CD4-positive, CD25-positive, alpha-beta regulatory T cell (primary cell): ENCODE measurements at regions not wholly inside any gene's neighbourhood (a gene's known extent, or its start where the extent isn't known, plus 50 kb on each side); places are given as distances from the start of the nearest gene placed in this dataset.
"Not testable (repeated sequence)": the region's sequence is repeated elsewhere in the genome, so short reads cannot be mapped to it uniquely, and the experiment has no call there.

ENCODE experiments used
- ATAC-seq, 2 donors: fragments of 150-1000 bp; cut with Tn5 transposase; one replicate each; pipeline ENCODE4 v1.10.0; 2021; ENCODE audit warnings: low read depth in 2 of 2, moderate number of reproducible peaks in 2 of 2, moderate library complexity in 1 of 2
- DNase-seq, 3 donors: peaks; one replicate each; pipeline versions ENCODE4 v3.0.0 to v3.0.0-alpha.2; 2012 to 2022; ENCODE audit warnings: mixed read lengths in 1 of 3
- H3K27ac ChIP-seq: one replicate; pipeline ENCODE4 v1.7.0; 2013; ENCODE audit warnings: mild to moderate bottlenecking, low read length; ENCODE audit not compliant: insufficient read depth, poor library complexity, severe bottlenecking
- H3K27me3 ChIP-seq: one replicate; pipeline ENCODE4 v1.7.0; 2013; ENCODE audit warnings: low read length; ENCODE audit not compliant: control insufficient read depth, insufficient read depth
- H3K36me3 ChIP-seq: one replicate; pipeline ENCODE4 v1.7.0; 2013; ENCODE audit warnings: mild to moderate bottlenecking, low read length, moderate library complexity; ENCODE audit not compliant: control insufficient read depth, insufficient read depth
- H3K4me1 ChIP-seq: 2 replicates; pipeline ENCODE4 v1.7.0; 2013; ENCODE audit warnings: mild to moderate bottlenecking, low read length; ENCODE audit not compliant: insufficient read depth, control insufficient read depth, poor library complexity, severe bottlenecking
- H3K4me3 ChIP-seq: one replicate; pipeline ENCODE4 v1.7.0; 2013; ENCODE audit warnings: low read depth, mild to moderate bottlenecking, low read length, moderate library complexity
- H3K9me3 ChIP-seq, 2 experiments: 1 replicate in 1 of 2; 2 replicates in 1 of 2; pipeline ENCODE4 v1.7.0; 2013; ENCODE audit warnings: low read length in 2 of 2, mild to moderate bottlenecking in 1 of 2, moderate library complexity in 1 of 2; ENCODE audit not compliant: control insufficient read depth in 2 of 2
- H3K27ac Mint-ChIP-seq, 3 donors: one replicate each; pipeline ENCODE4 v1.8.0; 2020 to 2022; ENCODE audit warnings: mild to moderate bottlenecking in 3 of 3, mixed read lengths in 3 of 3, moderate library complexity in 2 of 3
- H3K27me3 Mint-ChIP-seq: one replicate; pipeline ENCODE4 v1.8.0; 2022; ENCODE audit warnings: mild to moderate bottlenecking, mixed read lengths
- H3K36me3 Mint-ChIP-seq: one replicate; pipeline ENCODE4 v1.8.0; 2020; ENCODE audit warnings: mixed read lengths
- H3K4me1 Mint-ChIP-seq, 4 donors: one replicate each; pipeline ENCODE4 v1.8.0; 2020 to 2022; ENCODE audit warnings: mixed read lengths in 4 of 4, mild to moderate bottlenecking in 1 of 4
- H3K4me3 Mint-ChIP-seq, 4 donors: one replicate each; pipeline ENCODE4 v1.8.0; 2020 to 2022; ENCODE audit warnings: mild to moderate bottlenecking in 4 of 4, mixed read lengths in 4 of 4, moderate library complexity in 3 of 4
- H3K9me3 Mint-ChIP-seq, 7 donors: one replicate each; pipeline ENCODE4 v1.8.0; 2020 to 2022; ENCODE audit warnings: mixed read lengths in 7 of 7, mild to moderate bottlenecking in 3 of 7, moderate library complexity in 2 of 7

- DNase-seq = not testable (repeated sequence)
Observed at GRCh38 chr2:111428915-111429314, 308.2 kb downstream of the BCL2L11 start.

GRCh38 chr2:111429353-111429752 lies 308.6 kb downstream of the BCL2L11 start:
- Histone ChIP-seq H3K27ac (peak overlapping the region; percentile 33), H3K4me1 (peaks cover 15% of the 10 kb centered on the region)
- not testable (repeated sequence) for DNase-seq, H3K4me3 ChIP-seq, ATAC-seq, H3K27me3 Mint-ChIP-seq, H3K36me3 ChIP-seq, H3K27me3 ChIP-seq, H3K9me3 ChIP-seq, H3K27ac Mint-ChIP-seq, H3K4me3 Mint-ChIP-seq, H3K36me3 Mint-ChIP-seq, H3K9me3 Mint-ChIP-seq
- H3K4me1 Mint-ChIP-seq = peaks cover 0 to 24% (median 2%) of the 10 kb centered on the region in 4 donors

More at GRCh38 chr2:111428915-111429314, 308.2 kb downstream of the BCL2L11 start:
- ATAC-seq, H3K36me3 Mint-ChIP-seq, H3K9me3 ChIP-seq, H3K27ac Mint-ChIP-seq, H3K27me3 ChIP-seq, H3K27me3 Mint-ChIP-seq, H3K36me3 ChIP-seq, H3K9me3 Mint-ChIP-seq, H3K4me3 ChIP-seq: not testable (repeated sequence)
- peaks cover 15% of the 10 kb centered on the region for H3K4me1 ChIP-seq
- peak overlapping the region in 1 of 4 donors; percentile 16 for H3K4me3 Mint-ChIP-seq
- peak overlapping the region; percentile 33 for H3K27ac ChIP-seq
- peaks cover 0 to 24% (median 2%) of the 10 kb centered on the region in 4 donors for H3K4me1 Mint-ChIP-seq

DNA sequence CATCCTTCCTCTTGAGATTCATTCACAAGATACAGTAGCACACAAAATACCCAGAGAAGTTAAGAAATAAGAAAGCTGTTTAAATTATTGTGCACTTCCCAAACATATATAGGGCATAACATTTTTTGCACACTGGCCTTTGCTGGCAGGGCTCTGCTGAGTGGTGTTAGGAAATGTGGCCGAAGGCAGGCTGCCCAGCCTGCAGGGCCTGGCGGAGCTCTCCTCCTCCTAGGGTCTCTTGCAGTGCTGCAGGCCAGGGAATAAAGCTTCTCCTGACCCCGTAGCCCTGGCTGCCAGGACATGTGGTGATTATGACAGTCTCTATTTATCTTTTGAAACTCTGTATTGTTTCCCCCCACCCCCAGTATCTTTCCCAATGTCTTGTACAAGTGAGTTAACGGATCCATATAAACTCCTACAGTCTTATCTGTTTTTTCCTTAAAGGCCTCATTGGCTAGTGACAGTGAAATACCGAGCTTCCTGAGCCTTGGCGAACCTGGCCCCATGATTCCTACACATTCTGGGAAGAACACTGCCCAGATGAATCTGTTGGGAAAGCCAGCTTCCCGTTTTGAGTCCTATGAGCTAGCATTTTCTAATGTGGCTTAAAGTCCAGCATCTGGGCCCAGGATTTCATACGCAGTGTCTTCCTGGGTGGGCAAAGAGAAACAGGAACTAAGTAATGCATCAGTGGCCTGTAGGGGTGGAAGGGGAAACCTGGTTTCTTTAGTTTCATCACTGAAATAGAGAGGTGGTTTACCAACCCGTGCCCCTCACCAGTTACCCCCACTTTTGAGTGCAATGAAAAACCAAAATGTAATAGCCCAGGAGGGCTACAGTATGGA lies 310.3 kb downstream of the BCL2L11 start:
- ATAC-seq = peak in 1 of 2 donors; percentile 10
- H3K36me3 Mint-ChIP-seq, H3K27me3 ChIP-seq, H3K4me3 Mint-ChIP-seq, H3K9me3 ChIP-seq, DNase-seq, H3K4me3 ChIP-seq, H3K27ac ChIP-seq, H3K27ac Mint-ChIP-seq, H3K4me1 ChIP-seq, H3K9me3 Mint-ChIP-seq, H3K27me3 Mint-ChIP-seq, H3K36me3 ChIP-seq: not testable (repeated sequence)
- peaks cover 0 to 17% (median 2%) of the 10 kb centered on the region in 4 donors for H3K4me1 Mint-ChIP-seq

DNA sequence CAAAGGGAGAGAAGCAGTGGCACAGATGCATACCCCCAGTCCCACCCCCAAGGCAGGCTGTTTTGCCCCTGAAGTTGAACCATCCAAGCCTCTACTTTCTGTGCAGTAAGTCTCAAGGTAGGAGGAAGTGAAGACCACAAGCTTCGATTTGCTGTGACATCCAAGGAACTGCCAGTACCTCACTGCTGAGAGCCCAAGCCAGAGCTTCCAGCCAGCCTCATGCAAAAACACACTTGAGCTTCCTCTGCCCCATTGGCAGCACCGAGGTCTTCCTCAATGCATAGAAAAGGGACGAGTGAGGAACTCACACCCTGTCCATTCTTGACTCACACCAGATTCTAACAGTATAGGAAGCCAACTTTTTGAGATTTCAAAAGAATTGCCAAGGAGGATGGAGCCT lies 311.7 kb downstream of the BCL2L11 start:
- H3K27ac ChIP-seq, H3K36me3 Mint-ChIP-seq, H3K4me3 ChIP-seq, H3K36me3 ChIP-seq, H3K4me1 ChIP-seq, H3K27me3 ChIP-seq, H3K27ac Mint-ChIP-seq, DNase-seq, H3K9me3 Mint-ChIP-seq, H3K9me3 ChIP-seq, H3K27me3 Mint-ChIP-seq, ATAC-seq: not testable (repeated sequence)
- H3K4me3 Mint-ChIP-seq = peak overlapping the region in 1 of 4 donors; percentile 64
- H3K4me1 Mint-ChIP-seq = peaks cover 0 to 11% (median under 1%) of the 10 kb centered on the region in 4 donors

GRCh38 chr2:111432916-111433499 lies 312.3 kb downstream of the BCL2L11 start:
- not testable (repeated sequence) for H3K27ac ChIP-seq, H3K36me3 Mint-ChIP-seq, ATAC-seq, H3K4me3 Mint-ChIP-seq, H3K9me3 ChIP-seq, H3K27me3 Mint-ChIP-seq, H3K27me3 ChIP-seq, H3K4me1 ChIP-seq, H3K27ac Mint-ChIP-seq, H3K9me3 Mint-ChIP-seq, H3K4me3 ChIP-seq, DNase-seq, H3K36me3 ChIP-seq
- H3K4me1 Mint-ChIP-seq = peaks cover 0 to 15% (median 0%) of the 10 kb centered on the region in 4 donors

- not testable (repeated sequence) for H3K9me3 Mint-ChIP-seq, H3K4me3 ChIP-seq, DNase-seq, H3K36me3 ChIP-seq, H3K27ac ChIP-seq, H3K4me3 Mint-ChIP-seq, H3K27me3 ChIP-seq, H3K27me3 Mint-ChIP-seq, H3K9me3 ChIP-seq, ATAC-seq, H3K4me1 ChIP-seq, H3K36me3 Mint-ChIP-seq
- Mint-ChIP-seq H3K27ac (peak overlapping the region in 1 of 3 donors; percentile 56), H3K4me1 (peaks cover 0 to 11% (median 0%) of the 10 kb centered on the region in 4 donors)
Observed at GRCh38 chr2:111433892-111434607, 313.3 kb downstream of the BCL2L11 start.

DNA sequence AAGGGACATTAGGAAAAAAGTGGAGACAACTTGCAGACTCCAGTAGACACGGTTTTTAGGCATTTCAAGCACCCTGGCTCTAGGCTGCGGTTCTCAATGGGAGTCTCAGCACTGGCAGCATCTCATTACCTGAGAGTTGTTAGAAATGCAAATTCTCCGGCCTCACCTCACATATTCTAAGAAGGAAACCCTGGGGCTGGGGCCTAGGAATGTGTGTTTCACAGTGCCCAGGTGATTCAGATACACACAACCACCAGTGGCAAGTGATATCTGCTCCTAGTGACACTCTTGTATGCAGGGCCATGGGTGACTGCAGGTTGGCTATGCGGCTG lies 313.9 kb downstream of the BCL2L11 start:
- not testable (repeated sequence) for H3K27ac ChIP-seq, H3K4me3 Mint-ChIP-seq, H3K36me3 ChIP-seq, ATAC-seq, H3K4me3 ChIP-seq, H3K9me3 Mint-ChIP-seq, H3K36me3 Mint-ChIP-seq, H3K27me3 ChIP-seq, H3K4me1 Mint-ChIP-seq, H3K4me1 ChIP-seq, DNase-seq, H3K27me3 Mint-ChIP-seq, H3K9me3 ChIP-seq, H3K27ac Mint-ChIP-seq
